ENCODE measurements at regions not wholly inside any gene's neighbourhood (a gene's known extent, or its start where the extent isn't known, plus 50 kb on each side); places are given as distances from the start of the nearest gene placed in this dataset.

DNA sequence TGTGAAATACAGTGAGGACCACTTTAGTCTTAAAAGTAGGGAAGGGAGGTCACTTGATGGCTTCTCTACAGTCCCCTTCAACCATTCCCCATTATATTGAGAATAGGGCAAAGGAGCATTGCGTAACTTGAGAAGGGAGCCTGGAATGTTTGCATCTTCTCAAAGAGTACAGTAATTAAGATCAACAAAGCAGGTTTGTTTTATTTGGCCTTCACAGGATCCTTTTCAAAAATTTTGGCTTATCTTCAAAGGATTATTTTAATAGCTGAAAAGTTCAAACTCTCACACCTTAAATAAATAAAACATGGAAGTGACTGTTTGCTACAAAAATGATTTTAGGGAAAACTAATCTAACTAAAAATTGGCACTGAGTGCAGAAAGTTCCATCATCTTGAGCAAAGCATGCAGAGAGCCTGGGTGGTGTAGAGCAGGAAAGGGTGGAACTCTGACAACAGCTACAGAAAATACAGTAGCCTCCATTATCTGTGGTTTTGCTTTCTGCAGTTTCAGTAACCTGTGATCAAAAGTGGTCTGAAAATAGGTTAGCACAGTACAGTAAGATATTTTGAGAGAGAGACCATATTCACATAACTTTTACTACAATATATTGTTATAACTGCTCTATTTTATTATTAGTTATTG is 214.0 kb downstream of the MDFIC start:
- H3K9me3 Mint-ChIP-seq, result peaks cover 0 to 2% (median 0%) of the 10 kb centered on the region in 5 donors
- peak in 1 of 5 donors; percentile 7 for DNase-seq
- H3K27me3 Mint-ChIP-seq, result no peaks in the 10 kb centered on the region
- no peaks in the 10 kb centered on the region for H3K36me3 ChIP-seq (ENCODE audit: insufficient read depth, low read length)
- CTCF ChIA-PET, result no interaction called here
- H3K27me3 ChIP-seq (ENCODE audit: insufficient read depth, low read length, poor library complexity, severe bottlenecking), result no peaks in the 10 kb centered on the region
- H3K4me1 ChIP-seq (ENCODE audit: insufficient read depth, low read length), result peaks cover 13% of the 10 kb centered on the region
- no peak overlapping the region for H3K4me3 ChIP-seq (ENCODE audit: low read length)
- H3K27ac Mint-ChIP-seq, result no peak overlapping the region
- H3K9me3 ChIP-seq (ENCODE audit: low read length), result no peaks in the 10 kb centered on the region
- peaks cover 0 to 15% (median 2%) of the 10 kb centered on the region in 3 donors for H3K36me3 Mint-ChIP-seq
- no peak overlapping the region for H3K27ac ChIP-seq (ENCODE audit: low read depth, low read length)
- POLR2A ChIA-PET, result no interaction called here
- peak overlapping the region in 3 of 7 donors; percentile 16 to 42 (median 28) for H3K4me3 Mint-ChIP-seq
- peaks cover 27 to 41% (median 38%) of the 10 kb centered on the region in 3 donors for H3K4me1 Mint-ChIP-seq

DNA sequence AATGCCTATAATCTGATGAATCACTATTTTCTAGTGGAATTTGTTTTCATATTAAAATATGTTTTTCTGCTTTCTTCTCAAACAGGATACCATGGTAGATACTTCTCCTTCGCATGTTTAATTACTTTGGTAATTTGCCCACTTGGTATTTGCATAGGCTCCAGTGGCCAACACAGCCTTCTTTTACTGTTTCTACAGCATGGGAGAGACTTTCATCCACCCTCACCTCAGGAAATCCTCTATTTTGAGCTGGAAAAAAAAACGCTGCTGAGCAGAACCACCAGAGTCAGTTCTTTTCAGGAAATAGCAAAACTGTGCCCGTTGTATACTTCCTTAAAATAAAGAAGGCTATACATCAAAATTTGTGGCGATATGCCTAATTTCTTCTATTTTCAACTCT is 213.3 kb downstream of the MDFIC start:
- no peaks in the 10 kb centered on the region for H3K27me3 Mint-ChIP-seq
- Histone ChIP-seq H3K4me1 (ENCODE audit: insufficient read depth, low read length) (peaks cover 13% of the 10 kb centered on the region), H3K9me3 (ENCODE audit: low read length) (no peaks in the 10 kb centered on the region), H3K27me3 (ENCODE audit: insufficient read depth, low read length, poor library complexity, severe bottlenecking) (no peaks in the 10 kb centered on the region), H3K36me3 (ENCODE audit: insufficient read depth, low read length) (no peaks in the 10 kb centered on the region), H3K4me3 (ENCODE audit: low read length) (no peak overlapping the region), H3K27ac (ENCODE audit: low read depth, low read length) (no peak overlapping the region)
- peaks cover 0 to 14% (median 2%) of the 10 kb centered on the region in 3 donors for H3K36me3 Mint-ChIP-seq
- H3K4me1 Mint-ChIP-seq, result peaks cover 27 to 41% (median 38%) of the 10 kb centered on the region in 3 donors
- DNase-seq, result no peak
- H3K9me3 Mint-ChIP-seq, result peaks cover 0 to 2% (median 0%) of the 10 kb centered on the region in 5 donors
- CTCF ChIA-PET, result no interaction called here
- POLR2A ChIA-PET, result no interaction called here
- no peak overlapping the region for H3K27ac Mint-ChIP-seq
- H3K4me3 Mint-ChIP-seq, result no peak overlapping the region

DNA sequence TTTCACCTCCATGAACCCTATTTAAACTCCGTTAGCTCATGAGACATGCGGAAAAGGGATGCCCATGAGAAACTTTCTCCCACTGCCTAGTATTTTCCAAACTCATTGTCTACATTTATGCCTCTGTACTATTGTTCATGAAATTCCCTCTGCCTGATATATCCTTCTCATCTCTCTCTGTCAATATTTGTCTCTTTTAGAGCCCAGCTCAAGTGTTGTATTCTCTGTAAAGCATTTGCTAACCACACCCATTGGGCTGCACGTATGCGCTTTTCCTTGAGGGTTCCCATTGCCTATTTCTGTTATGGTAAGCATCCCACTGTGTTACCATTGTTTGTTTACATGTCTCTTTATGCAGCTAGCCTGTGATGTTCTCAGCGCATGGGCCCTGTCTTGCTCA is 211.4 kb downstream of the MDFIC start:
- Mint-ChIP-seq H3K36me3 (peaks cover 0 to 9% (median 2%) of the 10 kb centered on the region in 3 donors), H3K27ac (peak overlapping the region in 1 of 8 donors; percentile 55), H3K4me1 (peaks cover 27 to 41% (median 38%) of the 10 kb centered on the region in 3 donors), H3K9me3 (peaks cover 0 to 2% (median 0%) of the 10 kb centered on the region in 5 donors), H3K27me3 (no peaks in the 10 kb centered on the region), H3K4me3 (no peak overlapping the region)
- Histone ChIP-seq H3K4me3 (ENCODE audit: low read length) (no peak overlapping the region), H3K27ac (ENCODE audit: low read depth, low read length) (no peak overlapping the region), H3K4me1 (ENCODE audit: insufficient read depth, low read length) (peaks cover 13% of the 10 kb centered on the region), H3K27me3 (ENCODE audit: insufficient read depth, low read length, poor library complexity, severe bottlenecking) (no peaks in the 10 kb centered on the region), H3K9me3 (ENCODE audit: low read length) (no peaks in the 10 kb centered on the region), H3K36me3 (ENCODE audit: insufficient read depth, low read length) (no peaks in the 10 kb centered on the region)
- ChIA-PET POLR2A (no interaction called here), CTCF (interaction anchor here (1.9 kb wide), 1 partner anchor 32 kb away, joined by 4 read pairs; no protein-coding TSS in a partner anchor)
- DNase-seq, result no peak

DNA sequence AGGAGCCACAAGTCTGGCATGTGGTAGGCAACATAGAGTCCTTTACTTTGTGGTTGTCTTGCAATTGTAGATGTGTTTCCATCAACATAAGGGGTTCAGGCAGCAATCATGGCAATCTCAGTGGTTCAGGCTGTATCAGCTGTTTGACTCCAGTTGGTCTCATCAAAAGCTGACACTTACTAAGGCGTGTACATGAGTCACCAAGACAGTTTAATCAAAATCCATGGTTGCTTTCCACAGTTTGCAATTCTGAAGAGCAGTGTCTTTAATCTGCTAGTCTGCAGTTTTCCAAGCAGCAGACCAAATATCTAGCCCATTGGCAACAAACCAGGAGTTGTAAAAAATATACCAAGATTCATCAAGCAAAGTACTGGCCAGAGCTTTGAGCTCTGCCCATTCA is 210.2 kb downstream of the MDFIC start:
- no peak for DNase-seq
- H3K4me1 ChIP-seq (ENCODE audit: insufficient read depth, low read length), result peaks cover 13% of the 10 kb centered on the region
- Mint-ChIP-seq H3K9me3 (peaks cover 0 to 2% (median 0%) of the 10 kb centered on the region in 5 donors), H3K4me1 (peaks cover 23 to 35% (median 32%) of the 10 kb centered on the region in 3 donors), H3K36me3 (peaks cover 0 to 9% (median 2%) of the 10 kb centered on the region in 3 donors), H3K27ac (no peak overlapping the region), H3K4me3 (no peak overlapping the region), H3K27me3 (no peaks in the 10 kb centered on the region)
- H3K9me3 ChIP-seq (ENCODE audit: low read length), result no peaks in the 10 kb centered on the region
- no peaks in the 10 kb centered on the region for H3K27me3 ChIP-seq (ENCODE audit: insufficient read depth, low read length, poor library complexity, severe bottlenecking)
- H3K27ac ChIP-seq (ENCODE audit: low read depth, low read length), result no peak overlapping the region
- ChIA-PET POLR2A (no interaction called here), CTCF (interaction anchor here (1.9 kb wide), 1 partner anchor 31 kb away, joined by 4 read pairs; no protein-coding TSS in a partner anchor)
- no peaks in the 10 kb centered on the region for H3K36me3 ChIP-seq (ENCODE audit: insufficient read depth, low read length)
- H3K4me3 ChIP-seq (ENCODE audit: low read length), result no peak overlapping the region

DNA sequence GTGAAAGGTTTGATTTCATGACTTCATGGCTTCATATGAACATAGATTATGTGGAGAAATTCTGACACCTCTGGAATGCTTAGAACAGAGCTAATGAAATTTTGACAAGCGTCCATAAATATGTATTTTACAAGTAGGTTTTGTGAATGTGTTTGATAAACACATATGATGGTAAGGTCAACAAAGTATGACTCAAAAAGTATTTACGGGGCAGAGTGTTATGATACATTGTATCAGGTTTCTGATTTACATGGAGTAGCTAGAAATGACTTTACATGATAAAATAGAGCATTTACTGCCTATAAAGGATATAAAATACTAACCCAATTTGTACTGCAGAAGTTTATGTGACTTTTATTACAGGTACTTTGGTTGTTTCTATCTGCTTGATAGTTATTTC is 206.3 kb downstream of the MDFIC start:
- CTCF ChIA-PET, result no interaction called here

DNA sequence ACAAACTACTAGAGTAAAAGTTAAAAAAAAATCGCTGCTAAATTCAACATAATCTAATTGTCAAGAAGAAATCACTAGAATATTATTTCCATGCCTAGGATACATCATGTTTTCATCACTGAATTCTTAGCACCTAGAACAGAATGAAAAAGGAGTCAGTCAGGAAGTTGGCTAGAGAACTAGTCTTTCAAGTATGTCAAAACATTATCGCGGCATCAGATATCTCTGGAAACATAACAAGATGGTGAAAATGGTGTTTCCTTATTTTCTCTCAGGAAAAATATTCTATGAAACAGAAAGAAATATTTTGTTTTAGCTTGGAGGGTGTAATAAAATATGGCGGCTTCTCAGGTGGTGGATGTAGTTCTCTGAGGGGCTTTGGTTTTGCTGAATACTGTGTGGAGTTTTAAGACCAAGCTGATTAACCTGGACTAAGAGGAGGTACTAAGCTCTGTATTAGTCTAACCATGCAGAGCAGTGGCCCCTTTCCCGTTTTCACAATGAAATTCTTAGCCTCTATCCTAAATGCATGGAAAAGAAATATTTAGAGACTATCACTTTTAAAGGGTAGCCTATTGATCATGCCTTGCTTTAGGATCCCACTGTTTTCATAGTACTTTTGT is 205.6 kb downstream of the MDFIC start:
- Mint-ChIP-seq H3K36me3 (peaks cover 0 to 5% (median 4%) of the 10 kb centered on the region in 3 donors), H3K27ac (no peak overlapping the region), H3K9me3 (no peaks in the 10 kb centered on the region), H3K4me1 (peaks cover 5 to 9% (median 5%) of the 10 kb centered on the region in 3 donors), H3K4me3 (no peak overlapping the region), H3K27me3 (no peaks in the 10 kb centered on the region)
- H3K4me3 ChIP-seq (ENCODE audit: low read length), result no peak overlapping the region
- no peaks in the 10 kb centered on the region for H3K9me3 ChIP-seq (ENCODE audit: low read length)
- ChIA-PET CTCF (no interaction called here), POLR2A (no interaction called here)
- no peaks in the 10 kb centered on the region for H3K36me3 ChIP-seq (ENCODE audit: insufficient read depth, low read length)
- no peaks in the 10 kb centered on the region for H3K27me3 ChIP-seq (ENCODE audit: insufficient read depth, low read length, poor library complexity, severe bottlenecking)
- no peak overlapping the region for H3K27ac ChIP-seq (ENCODE audit: low read depth, low read length)
- no peak for DNase-seq
- peaks cover 1% of the 10 kb centered on the region for H3K4me1 ChIP-seq (ENCODE audit: insufficient read depth, low read length)

More for the DNA sequence above, 206.3 kb downstream of the MDFIC start:
- Histone ChIP-seq H3K27ac (ENCODE audit: low read depth, low read length) (no peak overlapping the region), H3K27me3 (ENCODE audit: insufficient read depth, low read length, poor library complexity, severe bottlenecking) (no peaks in the 10 kb centered on the region), H3K4me3 (ENCODE audit: low read length) (no peak overlapping the region), H3K9me3 (ENCODE audit: low read length) (no peaks in the 10 kb centered on the region), H3K4me1 (ENCODE audit: insufficient read depth, low read length) (no peaks in the 10 kb centered on the region), H3K36me3 (ENCODE audit: insufficient read depth, low read length) (no peaks in the 10 kb centered on the region)
- Mint-ChIP-seq H3K27ac (no peak overlapping the region), H3K4me3 (no peak overlapping the region), H3K36me3 (peaks cover 0 to 5% (median 4%) of the 10 kb centered on the region in 3 donors), H3K27me3 (no peaks in the 10 kb centered on the region), H3K4me1 (peaks cover 0 to 9% (median 4%) of the 10 kb centered on the region in 3 donors), H3K9me3 (no peaks in the 10 kb centered on the region)
- no peak for DNase-seq
- POLR2A ChIA-PET, result no interaction called here

DNA sequence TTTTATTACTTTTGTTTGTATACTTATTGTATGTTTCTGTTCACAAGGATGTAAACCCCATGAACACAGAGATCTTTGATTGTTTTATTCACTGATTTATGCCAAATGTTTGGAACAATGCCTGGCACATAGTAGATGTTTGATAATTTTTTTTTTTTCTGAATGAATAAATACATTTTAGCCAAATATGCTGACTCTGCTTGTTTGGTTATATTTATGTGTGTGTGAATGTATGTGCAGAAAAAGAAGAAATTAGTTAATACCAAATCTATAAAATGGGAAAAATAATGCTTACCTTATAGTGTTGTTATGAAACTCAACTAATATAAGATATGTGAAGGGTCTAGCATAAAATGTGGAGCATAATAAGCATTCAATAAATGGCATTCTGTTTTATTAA is 203.9 kb downstream of the MDFIC start:
- Mint-ChIP-seq H3K4me1 (peaks cover 7 to 20% (median 16%) of the 10 kb centered on the region in 3 donors), H3K27ac (no peak overlapping the region), H3K36me3 (peaks cover 0 to 2% (median 0%) of the 10 kb centered on the region in 3 donors), H3K4me3 (no peak overlapping the region), H3K27me3 (no peaks in the 10 kb centered on the region), H3K9me3 (no peaks in the 10 kb centered on the region)
- CTCF ChIA-PET, result no interaction called here
- Histone ChIP-seq H3K4me1 (ENCODE audit: insufficient read depth, low read length) (peaks cover 6% of the 10 kb centered on the region), H3K9me3 (ENCODE audit: low read length) (no peaks in the 10 kb centered on the region), H3K27ac (ENCODE audit: low read depth, low read length) (no peak overlapping the region), H3K27me3 (ENCODE audit: insufficient read depth, low read length, poor library complexity, severe bottlenecking) (no peaks in the 10 kb centered on the region), H3K36me3 (ENCODE audit: insufficient read depth, low read length) (no peaks in the 10 kb centered on the region), H3K4me3 (ENCODE audit: low read length) (no peak overlapping the region)
- DNase-seq, result no peak
- POLR2A ChIA-PET, result no interaction called here

DNA sequence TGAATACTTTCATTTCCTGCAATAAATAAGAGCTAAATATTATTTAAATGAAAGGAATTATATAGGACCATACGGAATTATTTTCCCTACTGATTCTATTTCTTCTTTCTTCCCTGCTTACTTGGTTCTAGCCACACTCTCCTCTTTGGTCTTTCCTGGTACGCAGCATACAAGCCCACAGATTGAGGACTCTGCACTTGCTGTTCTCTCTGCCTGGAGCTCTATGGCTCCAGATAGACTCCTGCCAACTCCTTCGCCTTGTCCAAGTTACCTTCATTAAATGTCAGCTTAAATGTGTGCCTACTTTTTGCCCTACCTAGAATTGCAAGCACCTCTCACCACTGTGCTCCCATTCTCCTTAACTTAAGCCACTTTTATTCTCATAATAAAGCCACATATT is 203.4 kb downstream of the MDFIC start:
- Histone ChIP-seq H3K4me1 (ENCODE audit: insufficient read depth, low read length) (peaks cover 6% of the 10 kb centered on the region), H3K27ac (ENCODE audit: low read depth, low read length) (no peak overlapping the region), H3K9me3 (ENCODE audit: low read length) (no peaks in the 10 kb centered on the region), H3K4me3 (ENCODE audit: low read length) (no peak overlapping the region), H3K27me3 (ENCODE audit: insufficient read depth, low read length, poor library complexity, severe bottlenecking) (no peaks in the 10 kb centered on the region), H3K36me3 (ENCODE audit: insufficient read depth, low read length) (no peaks in the 10 kb centered on the region)
- ChIA-PET POLR2A (no interaction called here), CTCF (no interaction called here)
- Mint-ChIP-seq H3K27ac (peak overlapping the region in 1 of 8 donors; percentile 78), H3K9me3 (no peaks in the 10 kb centered on the region), H3K36me3 (peaks cover 0 to 2% (median 0%) of the 10 kb centered on the region in 3 donors), H3K27me3 (no peaks in the 10 kb centered on the region), H3K4me3 (no peak overlapping the region), H3K4me1 (peaks cover 7 to 20% (median 16%) of the 10 kb centered on the region in 3 donors)
- no peak for DNase-seq

Data from CD8-positive, alpha-beta memory T cell (primary cell).